IPS DF 6.9 (cell line): ENCODE measurements at regions not wholly inside any gene's neighbourhood (a gene's known extent, or its start where the extent isn't known, plus 50 kb on each side); places are given as distances from the start of the nearest gene placed in this dataset.

Source experiments
- DNase-seq: peaks from one replicate; pipeline ENCODE4 v3.0.0-alpha.2; 2013; ENCODE audit warnings: low read depth, low spot score
- H3K27ac ChIP-seq: one replicate; pipeline ENCODE4 v1.5.1; 2013; ENCODE audit warnings: low read length, control low read depth
- H3K27me3 ChIP-seq: 2 replicates; pipeline ENCODE4 v1.6.1; 2013; ENCODE audit warnings: mild to moderate bottlenecking, low read length; ENCODE audit not compliant: control insufficient read depth, insufficient read depth
- H3K36me3 ChIP-seq: 2 replicates; pipeline ENCODE4 v1.6.1; 2013; ENCODE audit warnings: low read length; ENCODE audit not compliant: control insufficient read depth, insufficient read depth
- H3K4me1 ChIP-seq: 2 replicates; pipeline ENCODE4 v1.6.1; 2013; ENCODE audit warnings: low read length; ENCODE audit not compliant: control insufficient read depth, insufficient read depth
- H3K4me3 ChIP-seq: 2 replicates; pipeline ENCODE4 v1.5.1; 2013; ENCODE audit warnings: mild to moderate bottlenecking, low read length
- H3K9me3 ChIP-seq: 2 replicates; pipeline ENCODE4 v1.6.1; 2013; ENCODE audit warnings: low read length, inconsistent platforms; ENCODE audit not compliant: control insufficient read depth, insufficient read depth
- WGBS: extraction: QIAGEN DNeasy Blood & Tissue Kit; methylation state at CpG from one replicate; pipeline ENCODE4 v1.1.7; 2013; ENCODE audit warnings: mixed read lengths, missing lambda C conversion rate; ENCODE audit not compliant: insufficient read length, insufficient coverage; 5-methylcytosine and 5-hydroxymethylcytosine counted together

DNA sequence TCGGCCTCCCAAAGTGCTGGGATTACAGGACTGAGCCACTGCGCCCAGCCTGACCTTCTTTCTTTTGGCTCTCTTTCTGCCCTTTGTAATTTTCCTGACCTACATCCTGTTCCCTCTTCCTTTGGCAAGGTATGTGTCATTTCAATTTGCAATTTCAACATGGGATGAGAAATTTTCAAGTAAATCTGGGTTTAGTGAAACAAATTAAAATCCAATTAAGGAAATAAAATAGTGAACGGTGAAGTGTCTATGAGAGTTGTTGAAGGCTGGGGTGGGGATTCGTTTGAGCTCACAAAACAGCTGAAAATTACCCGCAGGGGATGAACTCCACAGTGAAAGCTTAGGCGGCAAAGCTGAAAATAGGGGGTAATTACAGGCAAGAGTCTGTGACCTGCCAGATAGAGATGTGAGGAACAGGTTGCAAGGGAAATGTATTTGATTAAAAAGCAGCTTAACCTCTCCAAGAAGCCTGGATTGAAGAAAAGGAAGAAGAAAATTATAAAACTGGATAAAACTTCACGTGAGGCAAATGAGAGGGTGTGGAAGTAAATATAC, 277.7 kb downstream of the UTP18 start:
- Histone ChIP-seq H3K4me3 (no peak overlapping the region), H3K27ac (no peak overlapping the region), H3K4me1 (no peaks in the 10 kb centered on the region; the same call in 1 of the 2 replicates), H3K36me3 (no peaks in the 10 kb centered on the region), H3K27me3 (no peaks in the 10 kb centered on the region), H3K9me3 (no peaks in the 10 kb centered on the region)
- no peak for DNase-seq
- WGBS: 100% methylated on average over 1 of the region's 7 CpGs

DNA sequence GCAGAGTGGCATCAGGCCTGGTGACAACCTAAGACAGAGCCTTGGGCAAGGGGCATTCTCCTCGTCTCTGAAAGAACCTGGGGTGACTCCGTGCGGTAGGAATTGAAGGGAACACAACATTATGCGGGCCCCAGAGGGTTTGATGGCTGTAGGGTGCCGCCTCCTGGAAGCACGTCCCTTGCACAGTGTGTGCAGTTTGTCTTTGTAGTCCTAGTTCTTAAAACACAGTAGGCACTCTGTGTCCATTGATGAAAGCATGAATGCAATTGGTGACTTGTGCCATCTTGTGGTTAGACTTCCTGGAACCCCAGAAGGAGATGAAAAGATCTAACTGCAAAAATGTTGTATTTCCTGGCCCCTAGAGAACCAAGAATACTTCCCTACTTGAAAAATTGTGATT, 279.8 kb downstream of the UTP18 start:
- Histone ChIP-seq H3K9me3 (no peaks in the 10 kb centered on the region), H3K27ac (no peak overlapping the region), H3K4me3 (no peak overlapping the region), H3K36me3 (no peaks in the 10 kb centered on the region), H3K27me3 (no peaks in the 10 kb centered on the region), H3K4me1 (no peaks in the 10 kb centered on the region; the same call in 1 of the 2 replicates)
- no peak for DNase-seq
- WGBS: no CpG with 5 or more reads among the region's 6 CpGs

DNA sequence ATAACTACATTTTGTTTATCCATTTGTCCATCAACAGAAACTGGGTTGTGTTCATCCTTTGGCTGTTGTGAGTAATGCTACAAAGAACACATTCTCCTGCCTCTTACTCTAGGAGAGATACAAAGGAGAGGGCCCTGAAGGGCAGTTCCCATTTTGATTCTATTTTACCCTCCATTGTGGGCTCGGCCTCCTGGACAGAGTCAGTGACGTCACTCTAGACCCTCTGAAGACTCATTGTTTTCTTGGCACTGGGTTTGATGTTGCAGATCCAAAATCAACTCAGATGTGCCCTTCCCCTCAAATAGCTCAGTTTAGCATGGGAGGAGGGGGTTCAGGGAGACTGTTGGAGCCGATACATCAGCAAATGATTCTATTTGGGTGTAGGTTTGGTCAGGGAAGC, 280.9 kb downstream of the UTP18 start:
- DNase-seq: no peak
- no peaks in the 10 kb centered on the region for H3K9me3 ChIP-seq
- no CpG with 5 or more reads among the region's 3 CpGs for WGBS
- no peak overlapping the region for H3K27ac ChIP-seq
- H3K4me1 ChIP-seq: no peaks in the 10 kb centered on the region
- H3K4me3 ChIP-seq: no peak overlapping the region
- H3K27me3 ChIP-seq: no peaks in the 10 kb centered on the region
- no peaks in the 10 kb centered on the region for H3K36me3 ChIP-seq

DNA sequence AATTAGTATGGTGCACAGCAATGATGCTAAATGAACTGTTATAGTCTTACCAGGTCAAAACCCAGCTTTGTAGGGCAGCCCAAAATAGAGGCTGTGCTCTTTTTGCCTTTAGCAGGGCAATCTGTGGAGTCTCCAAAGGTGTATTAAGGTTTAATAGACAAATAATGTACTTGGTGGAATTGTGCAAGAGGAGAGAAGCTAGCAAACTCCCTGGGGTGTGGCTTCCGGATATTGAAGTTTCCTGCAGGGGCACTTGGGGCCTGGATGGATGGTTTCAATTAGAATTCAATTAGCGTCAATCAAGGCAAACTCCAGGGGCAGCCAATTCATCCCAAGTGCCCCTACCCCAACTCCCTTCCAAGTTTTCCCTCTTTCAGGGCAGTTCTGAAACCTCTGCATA, 285.8 kb downstream of the UTP18 start:
- Histone ChIP-seq H3K27me3 (no peaks in the 10 kb centered on the region), H3K27ac (no peak overlapping the region), H3K4me3 (no peak overlapping the region), H3K36me3 (no peaks in the 10 kb centered on the region), H3K9me3 (no peaks in the 10 kb centered on the region), H3K4me1 (no peaks in the 10 kb centered on the region)
- no peak for DNase-seq
- no CpG with 5 or more reads among the region's 2 CpGs for whole genome bisulfite sequencing

DNA sequence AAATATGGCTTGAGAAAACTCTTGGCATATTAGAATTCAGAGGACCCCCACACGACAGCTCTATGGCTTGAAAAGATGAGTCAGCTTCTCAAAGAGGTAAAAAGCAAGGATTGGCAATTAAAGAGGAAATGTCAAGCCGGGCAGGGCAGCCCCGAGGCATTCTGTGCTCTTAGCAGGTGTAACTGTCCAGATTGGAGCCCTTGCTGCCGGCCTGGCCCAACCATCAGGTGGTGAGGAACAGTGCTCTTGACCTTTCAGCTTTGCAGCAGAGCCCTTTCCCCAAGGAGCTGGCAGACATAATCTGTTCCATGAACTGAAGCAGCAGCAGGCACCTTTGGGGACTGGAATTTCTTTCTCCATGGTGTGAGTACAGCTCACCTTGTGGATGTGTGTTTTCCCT, 287.8 kb downstream of the UTP18 start:
- no peaks in the 10 kb centered on the region for H3K9me3 ChIP-seq
- no peak overlapping the region for H3K27ac ChIP-seq
- no CpG with 5 or more reads among the region's 4 CpGs for WGBS
- DNase-seq: no peak
- H3K4me3 ChIP-seq: no peak overlapping the region
- H3K4me1 ChIP-seq: no peaks in the 10 kb centered on the region
- no peaks in the 10 kb centered on the region for H3K27me3 ChIP-seq
- no peaks in the 10 kb centered on the region for H3K36me3 ChIP-seq

DNA sequence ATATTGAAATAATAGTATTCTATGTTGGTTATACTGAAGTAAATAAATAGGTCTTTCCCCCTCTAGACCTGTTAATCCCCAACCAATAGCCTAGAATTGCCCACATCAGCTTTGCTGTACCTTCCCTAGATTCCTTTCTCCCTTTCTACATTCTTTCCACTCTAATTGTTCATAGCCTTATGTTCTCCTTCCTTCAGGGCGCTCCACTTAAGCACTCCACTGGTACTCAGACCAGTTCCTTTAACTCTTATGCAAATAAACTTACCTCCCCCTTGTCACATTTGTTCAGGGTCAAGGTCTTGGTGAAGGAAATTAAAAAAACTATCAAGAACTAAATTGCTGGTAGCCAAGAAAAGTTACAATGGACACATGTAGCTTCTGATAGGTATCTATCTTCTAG, 294.8 kb downstream of the UTP18 start:
- H3K36me3 ChIP-seq: no peaks in the 10 kb centered on the region
- H3K4me1 ChIP-seq: no peaks in the 10 kb centered on the region
- DNase-seq: no peak
- H3K27ac ChIP-seq: no peak overlapping the region
- no peaks in the 10 kb centered on the region for H3K27me3 ChIP-seq
- no CpG with 5 or more reads among the region's 1 CpG for WGBS
- no peaks in the 10 kb centered on the region for H3K9me3 ChIP-seq
- no peak overlapping the region for H3K4me3 ChIP-seq

DNA sequence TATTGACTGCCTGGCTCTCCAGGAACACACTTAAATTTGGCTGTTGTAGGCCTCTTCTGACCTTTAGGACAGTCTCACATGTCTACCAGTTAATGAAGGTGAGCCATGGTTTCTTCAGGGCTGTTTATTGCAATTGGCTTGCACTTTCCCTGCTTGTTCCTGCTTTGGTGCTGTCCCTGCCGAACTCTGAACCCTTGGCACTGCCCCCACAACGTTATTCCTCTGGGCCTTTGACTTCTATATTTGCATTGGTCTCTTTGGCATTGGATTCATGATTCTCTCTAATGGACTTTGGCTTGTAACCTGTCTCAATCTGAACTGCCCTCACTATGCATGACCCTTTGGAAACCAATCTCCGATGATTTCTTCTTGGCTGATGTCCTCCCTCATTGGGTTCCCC, 299.4 kb downstream of the UTP18 start:
- no peak overlapping the region for H3K27ac ChIP-seq
- whole genome bisulfite sequencing: no CpG with 5 or more reads among the region's 3 CpGs
- no peak for DNase-seq
- no peaks in the 10 kb centered on the region for H3K36me3 ChIP-seq
- H3K27me3 ChIP-seq: no peaks in the 10 kb centered on the region
- H3K4me3 ChIP-seq: no peak overlapping the region
- H3K4me1 ChIP-seq: no peaks in the 10 kb centered on the region
- no peaks in the 10 kb centered on the region for H3K9me3 ChIP-seq

DNA sequence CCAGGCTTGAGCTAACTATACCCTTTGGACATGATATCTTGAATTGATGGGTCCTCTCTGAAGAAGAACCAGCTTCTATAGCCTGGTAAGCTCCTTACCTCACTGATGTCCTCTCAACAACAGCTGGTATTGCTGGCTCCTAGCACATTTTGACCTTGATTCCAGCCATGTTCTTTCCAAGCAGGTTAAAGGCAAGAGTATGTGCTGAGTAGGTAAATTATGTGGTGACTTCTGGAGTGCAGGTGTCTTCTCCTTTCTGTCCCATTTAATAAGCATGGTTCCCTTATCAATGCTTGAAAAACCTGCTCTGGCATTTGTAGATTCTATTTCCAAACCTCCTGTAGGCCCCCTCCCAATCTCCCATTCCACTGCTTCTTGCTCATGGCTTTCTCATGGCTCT, 300.1 kb downstream of the UTP18 start:
- Histone ChIP-seq H3K27me3 (no peaks in the 10 kb centered on the region), H3K36me3 (no peaks in the 10 kb centered on the region), H3K4me3 (no peak overlapping the region), H3K9me3 (no peaks in the 10 kb centered on the region), H3K27ac (no peak overlapping the region), H3K4me1 (no peaks in the 10 kb centered on the region)
- DNase-seq: no peak

DNA sequence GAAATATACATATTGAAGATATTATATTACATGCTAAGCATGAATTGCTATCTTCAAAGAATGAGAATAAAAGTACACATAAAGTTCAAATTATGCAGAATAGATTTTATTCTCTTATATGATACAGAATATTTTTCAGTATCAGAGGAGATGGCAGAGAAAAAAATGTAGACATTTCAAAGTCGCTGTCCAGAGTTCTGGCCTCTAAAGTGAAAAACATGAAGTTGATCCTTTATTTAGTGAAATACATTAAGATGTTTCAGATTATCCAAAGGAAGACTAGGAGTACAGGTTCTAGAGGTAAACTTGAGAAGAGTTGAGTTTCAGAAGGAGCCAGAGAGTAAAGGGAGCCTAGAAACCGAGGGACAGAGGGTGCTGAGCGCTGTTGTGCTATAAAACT, 303.6 kb downstream of the UTP18 start:
- Histone ChIP-seq H3K4me1 (no peaks in the 10 kb centered on the region), H3K9me3 (no peaks in the 10 kb centered on the region), H3K27ac (no peak overlapping the region), H3K27me3 (no peaks in the 10 kb centered on the region), H3K36me3 (no peaks in the 10 kb centered on the region), H3K4me3 (no peak overlapping the region)
- no CpG with 5 or more reads among the region's 3 CpGs for WGBS
- no peak for DNase-seq

DNA sequence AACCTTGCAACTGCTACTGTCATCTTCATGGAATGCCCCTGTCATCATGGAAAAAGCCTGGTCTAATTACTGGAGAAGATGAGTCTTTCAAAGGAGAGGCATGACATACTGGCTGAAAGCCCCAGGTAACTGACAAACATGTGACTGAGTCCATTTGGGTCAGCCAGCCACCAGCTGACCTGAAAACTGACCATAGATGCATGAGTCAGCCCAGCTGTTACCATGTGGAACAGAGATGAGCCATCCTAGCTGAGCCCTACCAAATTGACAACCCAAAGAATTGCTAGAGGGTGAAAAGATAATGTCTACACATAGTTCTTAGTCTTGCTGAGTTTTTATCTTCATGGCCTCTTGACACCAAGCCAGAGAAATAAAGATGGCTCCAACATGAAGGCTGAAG, 311.8 kb downstream of the UTP18 start:
- Histone ChIP-seq H3K36me3 (no peaks in the 10 kb centered on the region), H3K9me3 (no peaks in the 10 kb centered on the region), H3K27me3 (no peaks in the 10 kb centered on the region), H3K4me1 (no peaks in the 10 kb centered on the region), H3K4me3 (no peak overlapping the region), H3K27ac (no peak overlapping the region)
- DNase-seq: no peak
